ENCODE measurements at regions not wholly inside any gene's neighbourhood (a gene's known extent, or its start where the extent isn't known, plus 50 kb on each side); places are given as distances from the start of the nearest gene placed in this dataset.

GRCh38 chr12:60992087-60992486 lies 1268.1 kb upstream of the USP15 start:
- TF ChIP-seq, protein P1, sequence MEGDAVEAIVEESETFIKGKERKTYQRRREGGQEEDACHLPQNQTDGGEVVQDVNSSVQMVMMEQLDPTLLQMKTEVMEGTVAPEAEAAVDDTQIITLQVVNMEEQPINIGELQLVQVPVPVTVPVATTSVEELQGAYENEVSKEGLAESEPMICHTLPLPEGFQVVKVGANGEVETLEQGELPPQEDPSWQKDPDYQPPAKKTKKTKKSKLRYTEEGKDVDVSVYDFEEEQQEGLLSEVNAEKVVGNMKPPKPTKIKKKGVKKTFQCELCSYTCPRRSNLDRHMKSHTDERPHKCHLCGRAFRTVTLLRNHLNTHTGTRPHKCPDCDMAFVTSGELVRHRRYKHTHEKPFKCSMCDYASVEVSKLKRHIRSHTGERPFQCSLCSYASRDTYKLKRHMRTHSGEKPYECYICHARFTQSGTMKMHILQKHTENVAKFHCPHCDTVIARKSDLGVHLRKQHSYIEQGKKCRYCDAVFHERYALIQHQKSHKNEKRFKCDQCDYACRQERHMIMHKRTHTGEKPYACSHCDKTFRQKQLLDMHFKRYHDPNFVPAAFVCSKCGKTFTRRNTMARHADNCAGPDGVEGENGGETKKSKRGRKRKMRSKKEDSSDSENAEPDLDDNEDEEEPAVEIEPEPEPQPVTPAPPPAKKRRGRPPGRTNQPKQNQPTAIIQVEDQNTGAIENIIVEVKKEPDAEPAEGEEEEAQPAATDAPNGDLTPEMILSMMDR (IDR thresholded peaks at IDR 0.05; ENCODE audit: control extremely low read depth in 1 of 3, insufficient read depth in 1 of 3, low read depth in 1 of 3, low read length in 3 of 3): no peak
- no peak for TF ChIP-seq SIN3A (conservative IDR thresholded peaks at IDR 0.05 in 1 of 2, IDR thresholded peaks at IDR 0.05 in 1 of 2; ENCODE audit: low read depth in 1 of 2, low read length in 2 of 2)
- no peak for TF ChIP-seq BACH1 (IDR thresholded peaks at IDR 0.05; ENCODE audit: low read length)
- no peak for TF ChIP-seq PHF8 (conservative IDR thresholded peaks at IDR 0.05; ENCODE audit: low read depth, low read length)
- TF ChIP-seq RNF2 (IDR thresholded peaks at IDR 0.05; ENCODE audit: borderline replicate concordance, low read depth, low read length, missing control alignments, poor library complexity, severe bottlenecking): no peak
- TF ChIP-seq EZH2 (IDR thresholded peaks at IDR 0.05; ENCODE audit: low read depth, low read length, severe bottlenecking): no peak
- TF ChIP-seq TAF7 (optimal IDR thresholded peaks at IDR 0.05; ENCODE audit: borderline replicate concordance, low read depth, low read length): no peak
- no peak for TF ChIP-seq USF2 (IDR thresholded peaks at IDR 0.05; ENCODE audit: low read length)
- no peak for TF ChIP-seq JUN (IDR thresholded peaks at IDR 0.05; ENCODE audit: low read depth, low read length)
- no peak for TF ChIP-seq POLR2A (IDR thresholded peaks at IDR 0.05; ENCODE audit: control extremely low read depth in 1 of 2, low read depth in 2 of 2, low read length in 2 of 2)
- no peak for TF ChIP-seq RAD21 (IDR thresholded peaks at IDR 0.05 in 1 of 2, conservative IDR thresholded peaks at IDR 0.05 in 1 of 2; ENCODE audit: low read depth in 2 of 2, low read length in 2 of 2)
- no peak for TF ChIP-seq POLR2AphosphoS5 (IDR thresholded peaks at IDR 0.05; ENCODE audit: low read depth, low read length)
